GM18499 (cell line): ENCODE measurements at regions not wholly inside any gene's neighbourhood (a gene's known extent, or its start where the extent isn't known, plus 50 kb on each side); places are given as distances from the start of the nearest gene placed in this dataset.

Experiments used
- ATAC-seq: cut with Tn5 transposase; IDR thresholded peaks from one replicate; pipeline ENCODE4 v1.9.1; 2021; ENCODE audit warnings: moderate number of reproducible peaks; ENCODE audit not compliant: insufficient read depth, unreplicated experiment

DNA sequence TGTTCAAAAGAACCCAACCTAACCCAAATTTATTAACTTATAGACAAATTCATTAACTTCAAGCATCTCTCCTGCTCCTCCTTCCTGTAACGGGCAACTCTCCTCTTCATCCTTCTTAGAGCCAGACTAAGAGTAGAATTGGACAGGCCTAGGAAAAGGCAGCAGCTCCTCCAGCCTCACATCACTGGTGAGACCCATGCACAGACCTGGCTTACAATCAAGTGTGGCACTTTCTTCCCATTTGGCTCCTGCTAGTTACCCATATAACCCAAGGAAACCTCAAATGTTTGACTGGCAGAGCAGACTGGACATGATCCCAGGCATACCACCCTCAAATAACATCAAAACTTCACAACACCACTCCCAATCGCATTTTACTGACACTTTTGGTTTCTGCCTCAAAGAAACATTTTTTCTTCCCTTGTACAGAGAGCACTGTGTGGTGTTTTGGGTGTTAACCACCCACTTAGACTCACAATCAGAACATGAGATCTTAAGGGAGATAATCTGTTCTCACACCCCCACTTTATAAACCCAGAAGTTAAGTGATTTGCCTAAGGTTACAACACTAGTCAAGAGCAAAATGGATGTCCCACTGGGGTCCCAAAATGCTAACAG lies 101.4 kb downstream of the SIPA1L2 start:
- no peak for ATAC-seq

GRCh38 chr1:232524056-232524455 lies 105.9 kb downstream of the SIPA1L2 start:
- ATAC-seq: no peak

GRCh38 chr1:232522189-232522588 lies 107.7 kb downstream of the SIPA1L2 start:
- ATAC-seq: no peak

GRCh38 chr1:232521660-232522059 lies 108.3 kb downstream of the SIPA1L2 start:
- no peak for ATAC-seq

GRCh38 chr1:232519186-232519585 lies 110.7 kb downstream of the SIPA1L2 start:
- no peak for ATAC-seq

- no peak for ATAC-seq
Measured at GRCh38 chr1:232518349-232518748, 111.6 kb downstream of the SIPA1L2 start.

GRCh38 chr1:232517204-232517603 lies 112.7 kb downstream of the SIPA1L2 start:
- no peak for ATAC-seq

GRCh38 chr1:232515706-232516105 lies 114.2 kb downstream of the SIPA1L2 start:
- no peak for ATAC-seq

DNA sequence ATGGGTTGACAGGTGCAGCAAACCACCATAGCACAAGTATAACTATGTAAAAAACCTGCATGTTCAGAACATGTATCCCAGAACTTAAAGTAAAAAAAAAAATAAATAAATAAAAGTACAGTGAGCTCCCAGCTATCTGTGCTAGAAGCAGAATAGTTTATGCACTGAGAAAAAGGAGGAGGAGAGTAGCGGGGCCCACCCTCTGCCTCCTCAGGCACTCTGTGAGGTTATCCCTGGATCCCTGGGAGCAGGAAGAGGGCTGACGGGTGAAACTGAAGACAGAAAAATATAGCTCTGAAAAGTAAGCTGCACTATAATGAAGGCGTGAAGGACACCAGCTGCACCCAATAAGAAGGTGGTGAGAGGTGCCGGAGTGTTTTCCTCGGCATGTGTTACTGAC lies 117.2 kb downstream of the SIPA1L2 start:
- no peak for ATAC-seq

GRCh38 chr1:232511172-232511571 lies 118.8 kb downstream of the SIPA1L2 start:
- no peak for ATAC-seq

GRCh38 chr1:232510367-232511110 lies 119.4 kb downstream of the SIPA1L2 start:
- no peak for ATAC-seq

DNA sequence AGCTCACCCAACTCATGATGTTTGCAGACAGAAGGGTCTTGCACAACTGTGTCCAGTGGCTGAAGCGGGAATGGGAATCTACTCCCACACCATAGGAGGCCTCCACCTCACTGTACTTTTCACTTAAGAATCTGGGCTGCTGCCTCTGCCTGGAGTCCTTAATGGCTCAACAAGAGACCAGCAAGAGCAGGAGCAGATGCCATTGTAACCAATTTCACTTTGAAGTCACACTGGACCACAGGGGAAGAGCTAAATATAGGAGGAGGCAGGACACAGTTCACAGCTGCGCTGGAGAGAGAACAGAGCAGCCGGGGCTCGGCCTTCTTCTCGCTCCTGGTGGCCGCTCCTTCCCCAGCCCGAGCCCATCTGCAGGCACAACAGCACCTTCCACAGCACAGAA lies 120.4 kb downstream of the SIPA1L2 start:
- ATAC-seq: no peak

DNA sequence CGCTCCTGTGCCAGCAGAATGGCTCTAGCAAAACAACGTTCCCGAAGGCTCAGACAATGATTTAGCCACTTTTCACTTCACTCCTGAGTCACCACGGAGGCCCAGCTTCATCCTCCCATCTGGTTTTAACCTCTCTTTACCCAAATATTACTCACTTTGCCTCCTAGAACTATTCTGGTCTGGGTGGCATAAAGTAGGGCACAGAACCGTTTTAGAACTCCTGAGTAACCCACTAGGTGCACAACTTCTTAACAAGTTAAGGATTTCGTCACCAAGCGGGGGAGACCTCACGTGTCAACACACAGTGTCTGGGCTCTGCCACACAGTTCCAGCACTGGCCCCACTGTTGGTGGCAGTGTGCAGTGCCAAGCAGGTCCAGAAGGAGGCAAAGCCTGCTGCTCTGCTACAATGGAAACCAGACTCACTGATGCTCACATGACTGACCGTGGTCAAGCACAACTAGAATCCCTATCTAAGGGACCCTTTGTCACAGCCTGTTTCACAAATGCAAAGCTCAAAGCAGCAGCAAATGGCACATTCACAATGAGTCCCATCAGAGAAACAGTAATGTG lies 121.7 kb downstream of the SIPA1L2 start:
- ATAC-seq: no peak

DNA sequence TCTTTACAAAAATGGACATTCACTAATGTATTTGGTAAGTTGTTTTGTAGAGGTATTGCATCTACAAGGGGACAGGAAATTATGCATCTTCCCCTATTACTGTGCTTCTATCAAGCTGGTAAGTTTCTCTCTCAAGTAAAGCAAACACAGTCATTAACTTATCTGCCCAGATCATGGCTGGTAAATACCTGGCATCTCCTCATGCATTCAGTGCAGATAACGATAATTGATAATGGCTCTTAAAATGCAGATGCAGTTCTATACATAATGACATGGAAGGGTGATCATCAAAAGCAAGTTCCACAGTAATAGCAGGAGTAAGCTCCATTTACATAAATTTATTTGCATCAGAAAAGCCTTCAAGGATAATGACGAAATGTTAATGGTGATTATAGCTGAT lies 122.4 kb downstream of the SIPA1L2 start:
- no peak for ATAC-seq

DNA sequence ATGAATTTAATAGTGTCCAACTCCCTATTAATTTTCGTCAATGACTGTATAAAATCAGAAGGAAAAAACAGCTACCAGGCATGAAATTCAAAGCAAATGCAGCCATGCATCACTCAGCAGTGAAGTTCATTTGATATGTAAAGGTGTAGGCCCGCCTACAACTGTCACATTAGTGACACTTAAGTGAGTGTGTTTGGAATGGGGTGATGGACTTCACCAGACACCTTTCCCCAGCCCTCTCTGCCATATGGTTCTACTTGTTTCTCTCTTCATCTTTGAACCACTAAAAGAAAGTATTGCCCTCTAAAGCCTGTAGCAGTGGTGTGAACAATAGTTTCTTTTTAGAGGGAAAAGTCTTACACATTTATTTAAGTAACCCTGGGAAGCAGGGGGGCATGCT lies 124.0 kb downstream of the SIPA1L2 start:
- ATAC-seq: no peak

DNA sequence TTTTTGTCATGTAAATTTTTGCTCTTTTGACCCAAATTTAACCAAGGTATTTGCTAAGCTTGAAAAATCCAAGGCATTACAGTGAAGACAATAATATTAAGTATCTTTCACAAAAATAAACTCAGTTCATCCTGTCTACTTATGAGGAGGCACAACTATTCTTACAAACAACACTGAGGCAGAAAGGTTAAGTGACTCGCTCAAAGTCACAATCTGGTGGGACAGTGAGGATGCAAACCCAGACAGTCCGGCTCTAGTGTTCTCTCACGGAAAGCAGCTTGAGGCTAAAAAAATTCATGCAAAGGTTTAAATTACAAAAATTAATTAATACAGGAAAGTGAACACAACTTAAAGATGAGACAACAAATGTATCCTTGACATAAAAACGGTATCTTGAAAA lies 125.3 kb downstream of the SIPA1L2 start:
- ATAC-seq: no peak

- ATAC-seq: no peak
Measured at GRCh38 chr1:232503497-232503896, 126.4 kb downstream of the SIPA1L2 start.

DNA sequence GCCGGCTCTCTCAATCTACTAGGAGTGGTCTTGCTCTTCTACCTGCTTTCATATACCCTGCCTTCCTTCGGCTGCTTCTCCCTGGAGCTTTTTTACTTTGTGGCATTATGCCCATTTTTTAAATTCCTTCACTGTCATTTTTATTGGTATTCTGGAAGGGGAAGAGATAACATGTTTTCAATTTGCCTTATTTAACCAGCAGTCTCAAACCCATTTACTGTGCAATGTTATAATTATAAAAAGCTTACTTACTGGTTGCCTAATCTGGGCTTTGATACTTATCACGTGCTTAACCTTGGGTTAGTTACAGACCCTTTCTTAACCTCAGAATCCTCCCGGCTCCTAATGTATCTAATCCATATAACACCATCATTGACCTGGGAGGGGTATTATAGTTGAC lies 128.1 kb downstream of the SIPA1L2 start:
- no peak for ATAC-seq

DNA sequence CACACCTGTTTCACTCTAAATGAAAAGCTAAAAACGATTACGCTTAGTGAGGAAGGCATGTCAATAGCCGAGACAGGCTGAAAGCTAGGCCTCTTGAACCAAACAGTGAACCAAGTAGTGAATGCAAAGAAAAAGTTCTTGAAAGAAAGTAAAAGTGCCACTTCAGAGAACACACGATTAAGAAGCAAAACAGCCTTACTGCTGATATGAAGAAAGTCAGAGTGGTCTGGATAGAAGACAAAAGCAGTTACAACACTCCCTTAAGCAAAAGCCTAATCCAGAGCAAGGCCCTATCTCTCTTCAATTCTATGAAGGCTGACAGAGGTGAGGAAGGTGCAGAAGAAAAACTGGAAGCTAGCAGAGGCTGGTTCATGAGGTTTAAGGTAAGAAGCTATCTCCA lies 130.7 kb downstream of the SIPA1L2 start:
- no peak for ATAC-seq

GRCh38 chr1:232493869-232494268 lies 136.1 kb downstream of the SIPA1L2 start:
- no peak for ATAC-seq

DNA sequence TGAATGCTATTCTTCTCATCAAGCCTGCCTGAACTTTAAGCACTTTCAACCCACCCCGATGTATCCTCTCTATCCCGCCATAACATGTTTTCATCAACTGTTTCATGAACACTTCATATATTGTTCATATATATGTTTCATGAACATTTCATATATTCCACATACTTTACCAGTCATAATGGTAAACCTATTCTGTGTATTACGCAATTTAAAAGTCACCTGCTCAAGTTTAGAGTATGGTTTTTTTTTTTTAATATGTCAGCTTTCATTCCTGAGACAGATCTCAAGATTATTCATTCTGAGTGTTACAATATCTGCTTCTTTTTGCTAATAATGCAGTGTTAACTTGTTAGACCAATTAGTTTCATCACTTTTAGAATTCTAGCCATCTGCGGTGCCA lies 140.7 kb downstream of the SIPA1L2 start:
- no peak for ATAC-seq

- no peak for ATAC-seq
Measured at GRCh38 chr1:232487236-232487635, 142.7 kb downstream of the SIPA1L2 start.
